K562 (cell line): ENCODE measurements at regions not wholly inside any gene's neighbourhood (a gene's known extent, or its start where the extent isn't known, plus 50 kb on each side); places are given as distances from the start of the nearest gene placed in this dataset.

Source experiments
- ATAC-seq: fragments of 200-7000 bp; cut with Tn5 transposase; 3 replicates; pipeline ENCODE4 v1.9.1; 2020; ENCODE audit warnings: moderate library complexity
- BruUV-seq: library from RNA; stranded (reverse); fragments of 400-500 nt; replicated peaks from 2 replicates; lab custom pipeline; 2021; lab: Mats Ljungman, UMichigan
- CTCF ChIA-PET: fragments of 300-600 bp; formaldehyde crosslinking; extraction: SDS; loops from one replicate; lab custom pipeline; 2021; ENCODE audit warnings: low intra/inter-chr PET ratio; lab: Yijun Ruan, JAX
- POLR2A ChIA-PET: fragments of 300-600, 350-650 bp; sonication (Branson Sonifier 250); formaldehyde crosslinking; extraction: SDS; loops from one replicate; lab custom pipeline; 2021; ENCODE audit warnings: antibody characterized with exemption, inconsistent platforms; lab: Yijun Ruan, JAX
- DNase-seq, 4 experiments: peaks; one replicate each; pipeline versions ENCODE4 v3.0.0 to v3.0.0-alpha.2; 2011 to 2018; ENCODE audit warnings: low spot score in 3 of 4, mixed read lengths in 3 of 4; ENCODE audit errors: extremely low read depth in 1 of 4
- FAIRE-seq: peaks from 2 replicates; lab custom pipeline; 2011; peaks lifted over from hg19 to GRCh38; lab: Jason Lieb, UNC
- H2AFZ ChIP-seq: 2 replicates; pipeline ENCODE4 v1.6.0; 2011; ENCODE audit warnings: low read depth, low read length, control low read depth, inconsistent platforms
- H3K27ac ChIP-seq: fragments of 200-600 bp; 3 replicates; pipeline ENCODE4 v1.8.0; 2011; ENCODE audit warnings: low read depth, mild to moderate bottlenecking, control low read depth, inconsistent platforms, low read length, moderate library complexity, mixed read lengths; ENCODE audit errors: extremely low read depth
- H3K27me3 ChIP-seq, 2 experiments: fragments of 300-600 bp in 1 of 2; 2 replicates in 1 of 2; 3 replicates in 1 of 2; pipeline versions ENCODE4 v1.6.0 to v1.8.0; 2011; ENCODE audit warnings: inconsistent platforms in 2 of 2, low read length in 2 of 2, mild to moderate bottlenecking in 1 of 2, mixed read lengths in 1 of 2, moderate library complexity in 1 of 2; ENCODE audit not compliant: control insufficient read depth in 2 of 2, insufficient read depth in 2 of 2
- H3K36me3 ChIP-seq: fragments of 300-600 bp; 3 replicates; pipeline ENCODE4 v1.8.0; 2011; ENCODE audit warnings: mild to moderate bottlenecking, low read length, inconsistent platforms; ENCODE audit not compliant: control insufficient read depth, insufficient read depth
- H3K4me1 ChIP-seq, 2 experiments: fragments of 200-600 bp in 1 of 2; replicated peaks in 1 of 2; 2 replicates in 1 of 2; 3 replicates in 1 of 2; pipeline versions ENCODE4 v1.5.1 to v1.8.0; 2011; ENCODE audit warnings: inconsistent platforms in 2 of 2, low read length in 2 of 2, mild to moderate bottlenecking in 1 of 2, mixed read lengths in 1 of 2, moderate library complexity in 1 of 2; ENCODE audit not compliant: control insufficient read depth in 2 of 2, insufficient read depth in 2 of 2
- H3K4me2 ChIP-seq: 2 replicates; pipeline ENCODE4 v1.6.1; 2011; ENCODE audit warnings: low read length, control low read depth, inconsistent platforms, mixed read lengths; ENCODE audit not compliant: insufficient read depth
- H3K4me3 ChIP-seq: fragments of 200-600 bp; sonication (generic), shearing (Covaris generic); 2 replicates; pipeline ENCODE4 v1.5.1; 2016; ENCODE audit warnings: control low read depth, inconsistent platforms
- H3K79me2 ChIP-seq: fragments of 200-600 bp; 3 replicates; pipeline ENCODE4 v1.8.0; 2011; ENCODE audit warnings: low read length, inconsistent platforms; ENCODE audit not compliant: control insufficient read depth, insufficient read depth
- H3K9ac ChIP-seq, 2 experiments: 2 replicates each; pipeline versions ENCODE4 v1.6.0 to v1.6.1; 2011; ENCODE audit warnings: low read depth in 2 of 2, low read length in 2 of 2, control low read depth in 1 of 2, inconsistent platforms in 1 of 2, mild to moderate bottlenecking in 1 of 2, mixed read lengths in 1 of 2; ENCODE audit not compliant: insufficient read depth in 1 of 2
- H3K9me1 ChIP-seq: one replicate; pipeline ENCODE4 v1.6.0; 2011; ENCODE audit warnings: inconsistent platforms, mild to moderate bottlenecking, low read length, moderate library complexity; ENCODE audit not compliant: control insufficient read depth, insufficient read depth
- H3K9me3 ChIP-seq: replicated peaks from 2 replicates; pipeline ENCODE4 v1.5.1; 2011; ENCODE audit warnings: low read depth, low read length, inconsistent platforms; ENCODE audit not compliant: control insufficient read depth, insufficient read depth
- H4K20me1 ChIP-seq: replicated peaks from 2 replicates; pipeline ENCODE4 v1.6.1; 2011; ENCODE audit warnings: low read length, inconsistent platforms, mixed read lengths; ENCODE audit not compliant: control insufficient read depth, insufficient read depth
- CCAR2 ChIP-seq: fragments of 200-400 bp; formaldehyde crosslinking; IDR thresholded peaks from 2 replicates; pipeline ENCODE4 v1.6.1; 2017; ENCODE audit warnings: mild to moderate bottlenecking, low read depth, low read length
- ETV5 ChIP-seq: sonication (generic); formaldehyde crosslinking; IDR thresholded peaks from 2 replicates; pipeline ENCODE4 v1.4.0; 2020; ENCODE audit warnings: low read depth, mild to moderate bottlenecking, missing genetic modification reagents
- FOS ChIP-seq: IDR thresholded peaks from 3 replicates; pipeline ENCODE4 v1.6.1; 2011; ENCODE audit not compliant: insufficient read length; ENCODE audit errors: extremely low read depth
- LEF1 ChIP-seq: fragments of 450-650 bp; IDR thresholded peaks from 2 replicates; pipeline ENCODE4 v1.6.1; 2016; ENCODE audit warnings: mild to moderate bottlenecking
- TRIM24 ChIP-seq, 2 experiments: fragments of 450-650 bp; IDR thresholded peaks; 2 replicates each; pipeline ENCODE4 v1.6.1; 2016
- ZNF778 ChIP-seq: fragments of 450-650 bp; formaldehyde crosslinking; IDR thresholded peaks from 2 replicates; pipeline ENCODE4 v1.4.0; 2020; ENCODE audit warnings: mild to moderate bottlenecking, moderate library complexity
- in situ Hi-C: fragments of 300-500 bp; cut with MboI; formaldehyde crosslinking; loops from 4 replicates; pipeline ENCODE4 v1.15.0; 2018; ENCODE audit warnings: inconsistent platforms, mixed read lengths
- intact Hi-C: fragments of 100-400 bp; cut with micrococcal nuclease; formaldehyde crosslinking; loops from 2 replicates; pipeline ENCODE4 v1.14.2; 2022
- TF ChIP-seq, protein P1 (sequence below): fragments of 450-650 bp; IDR thresholded peaks from 2 replicates; pipeline ENCODE4 v1.6.1; 2016; ENCODE audit warnings: mild to moderate bottlenecking, moderate library complexity

DNA sequence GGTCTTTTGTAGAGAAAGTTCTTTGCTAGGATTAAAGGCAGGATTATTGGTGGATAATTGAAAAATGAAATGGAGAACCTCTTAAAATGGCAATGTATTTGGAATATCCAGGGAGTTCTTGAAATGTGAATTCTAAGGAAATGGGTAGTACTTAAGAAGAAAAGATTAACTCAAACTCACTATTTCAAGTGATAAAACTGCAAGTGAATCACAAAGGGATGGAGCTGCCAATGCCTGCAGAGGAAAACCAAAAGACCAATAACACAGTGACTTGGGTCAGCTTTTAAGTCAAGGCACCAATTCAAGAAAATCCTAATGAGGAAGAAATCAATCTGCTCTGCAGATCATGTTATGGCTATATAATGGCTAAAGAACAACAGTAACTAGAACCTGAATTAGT, 67.6 kb upstream of the ETAA1 start:
- H2AFZ ChIP-seq: no peak overlapping the region
- H3K27ac ChIP-seq: no peak overlapping the region
- no peaks in the 10 kb centered on the region for H3K9me1 ChIP-seq
- H3K9ac ChIP-seq: no peak overlapping the region
- TF ChIP-seq LEF1 (no peak), FOS (no peak), ETV5 (CRISPR knock-in tag) (no peak), ZNF778 (CRISPR knock-in tag) (no peak), CCAR2 (no peak), TRIM24 (IDR thresholded peaks at IDR 0.05) (no peak)
- TF ChIP-seq, protein P1, sequence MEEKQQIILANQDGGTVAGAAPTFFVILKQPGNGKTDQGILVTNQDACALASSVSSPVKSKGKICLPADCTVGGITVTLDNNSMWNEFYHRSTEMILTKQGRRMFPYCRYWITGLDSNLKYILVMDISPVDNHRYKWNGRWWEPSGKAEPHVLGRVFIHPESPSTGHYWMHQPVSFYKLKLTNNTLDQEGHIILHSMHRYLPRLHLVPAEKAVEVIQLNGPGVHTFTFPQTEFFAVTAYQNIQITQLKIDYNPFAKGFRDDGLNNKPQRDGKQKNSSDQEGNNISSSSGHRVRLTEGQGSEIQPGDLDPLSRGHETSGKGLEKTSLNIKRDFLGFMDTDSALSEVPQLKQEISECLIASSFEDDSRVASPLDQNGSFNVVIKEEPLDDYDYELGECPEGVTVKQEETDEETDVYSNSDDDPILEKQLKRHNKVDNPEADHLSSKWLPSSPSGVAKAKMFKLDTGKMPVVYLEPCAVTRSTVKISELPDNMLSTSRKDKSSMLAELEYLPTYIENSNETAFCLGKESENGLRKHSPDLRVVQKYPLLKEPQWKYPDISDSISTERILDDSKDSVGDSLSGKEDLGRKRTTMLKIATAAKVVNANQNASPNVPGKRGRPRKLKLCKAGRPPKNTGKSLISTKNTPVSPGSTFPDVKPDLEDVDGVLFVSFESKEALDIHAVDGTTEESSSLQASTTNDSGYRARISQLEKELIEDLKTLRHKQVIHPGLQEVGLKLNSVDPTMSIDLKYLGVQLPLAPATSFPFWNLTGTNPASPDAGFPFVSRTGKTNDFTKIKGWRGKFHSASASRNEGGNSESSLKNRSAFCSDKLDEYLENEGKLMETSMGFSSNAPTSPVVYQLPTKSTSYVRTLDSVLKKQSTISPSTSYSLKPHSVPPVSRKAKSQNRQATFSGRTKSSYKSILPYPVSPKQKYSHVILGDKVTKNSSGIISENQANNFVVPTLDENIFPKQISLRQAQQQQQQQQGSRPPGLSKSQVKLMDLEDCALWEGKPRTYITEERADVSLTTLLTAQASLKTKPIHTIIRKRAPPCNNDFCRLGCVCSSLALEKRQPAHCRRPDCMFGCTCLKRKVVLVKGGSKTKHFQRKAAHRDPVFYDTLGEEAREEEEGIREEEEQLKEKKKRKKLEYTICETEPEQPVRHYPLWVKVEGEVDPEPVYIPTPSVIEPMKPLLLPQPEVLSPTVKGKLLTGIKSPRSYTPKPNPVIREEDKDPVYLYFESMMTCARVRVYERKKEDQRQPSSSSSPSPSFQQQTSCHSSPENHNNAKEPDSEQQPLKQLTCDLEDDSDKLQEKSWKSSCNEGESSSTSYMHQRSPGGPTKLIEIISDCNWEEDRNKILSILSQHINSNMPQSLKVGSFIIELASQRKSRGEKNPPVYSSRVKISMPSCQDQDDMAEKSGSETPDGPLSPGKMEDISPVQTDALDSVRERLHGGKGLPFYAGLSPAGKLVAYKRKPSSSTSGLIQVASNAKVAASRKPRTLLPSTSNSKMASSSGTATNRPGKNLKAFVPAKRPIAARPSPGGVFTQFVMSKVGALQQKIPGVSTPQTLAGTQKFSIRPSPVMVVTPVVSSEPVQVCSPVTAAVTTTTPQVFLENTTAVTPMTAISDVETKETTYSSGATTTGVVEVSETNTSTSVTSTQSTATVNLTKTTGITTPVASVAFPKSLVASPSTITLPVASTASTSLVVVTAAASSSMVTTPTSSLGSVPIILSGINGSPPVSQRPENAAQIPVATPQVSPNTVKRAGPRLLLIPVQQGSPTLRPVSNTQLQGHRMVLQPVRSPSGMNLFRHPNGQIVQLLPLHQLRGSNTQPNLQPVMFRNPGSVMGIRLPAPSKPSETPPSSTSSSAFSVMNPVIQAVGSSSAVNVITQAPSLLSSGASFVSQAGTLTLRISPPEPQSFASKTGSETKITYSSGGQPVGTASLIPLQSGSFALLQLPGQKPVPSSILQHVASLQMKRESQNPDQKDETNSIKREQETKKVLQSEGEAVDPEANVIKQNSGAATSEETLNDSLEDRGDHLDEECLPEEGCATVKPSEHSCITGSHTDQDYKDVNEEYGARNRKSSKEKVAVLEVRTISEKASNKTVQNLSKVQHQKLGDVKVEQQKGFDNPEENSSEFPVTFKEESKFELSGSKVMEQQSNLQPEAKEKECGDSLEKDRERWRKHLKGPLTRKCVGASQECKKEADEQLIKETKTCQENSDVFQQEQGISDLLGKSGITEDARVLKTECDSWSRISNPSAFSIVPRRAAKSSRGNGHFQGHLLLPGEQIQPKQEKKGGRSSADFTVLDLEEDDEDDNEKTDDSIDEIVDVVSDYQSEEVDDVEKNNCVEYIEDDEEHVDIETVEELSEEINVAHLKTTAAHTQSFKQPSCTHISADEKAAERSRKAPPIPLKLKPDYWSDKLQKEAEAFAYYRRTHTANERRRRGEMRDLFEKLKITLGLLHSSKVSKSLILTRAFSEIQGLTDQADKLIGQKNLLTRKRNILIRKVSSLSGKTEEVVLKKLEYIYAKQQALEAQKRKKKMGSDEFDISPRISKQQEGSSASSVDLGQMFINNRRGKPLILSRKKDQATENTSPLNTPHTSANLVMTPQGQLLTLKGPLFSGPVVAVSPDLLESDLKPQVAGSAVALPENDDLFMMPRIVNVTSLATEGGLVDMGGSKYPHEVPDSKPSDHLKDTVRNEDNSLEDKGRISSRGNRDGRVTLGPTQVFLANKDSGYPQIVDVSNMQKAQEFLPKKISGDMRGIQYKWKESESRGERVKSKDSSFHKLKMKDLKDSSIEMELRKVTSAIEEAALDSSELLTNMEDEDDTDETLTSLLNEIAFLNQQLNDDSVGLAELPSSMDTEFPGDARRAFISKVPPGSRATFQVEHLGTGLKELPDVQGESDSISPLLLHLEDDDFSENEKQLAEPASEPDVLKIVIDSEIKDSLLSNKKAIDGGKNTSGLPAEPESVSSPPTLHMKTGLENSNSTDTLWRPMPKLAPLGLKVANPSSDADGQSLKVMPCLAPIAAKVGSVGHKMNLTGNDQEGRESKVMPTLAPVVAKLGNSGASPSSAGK: no peak
- ATAC-seq: no peak
- intact Hi-C loops: no loop called here
- H3K4me1 ChIP-seq: no peaks in the 10 kb centered on the region
- no peak overlapping the region for H3K4me2 ChIP-seq
- H3K79me2 ChIP-seq: no peaks in the 10 kb centered on the region
- ChIA-PET POLR2A (no interaction called here), CTCF (no interaction called here)
- no peak for DNase-seq
- no peak overlapping the region for H3K4me3 ChIP-seq
- H3K36me3 ChIP-seq: no peaks in the 10 kb centered on the region
- no peaks in the 10 kb centered on the region for H3K9me3 ChIP-seq
- FAIRE-seq: no peak
- in situ Hi-C loops: no loop called here
- H3K27me3 ChIP-seq: no peaks in the 10 kb centered on the region
- BruUV-seq: no TSS peak
- H4K20me1 ChIP-seq: no peaks in the 10 kb centered on the region
